GM12891 (cell line): ENCODE measurements at regions not wholly inside any gene's neighbourhood (a gene's known extent, or its start where the extent isn't known, plus 50 kb on each side); places are given as distances from the start of the nearest gene placed in this dataset.

ENCODE experiments used
- DNase-seq: peaks from one replicate; pipeline ENCODE4 v3.0.0; 2011; ENCODE audit warnings: low spot score; ENCODE audit not compliant: insufficient read length
- FAIRE-seq: peaks from 2 replicates; lab custom pipeline; 2011; peaks lifted over from hg19 to GRCh38; lab: Jason Lieb, UNC
- PAX5 ChIP-seq: IDR thresholded peaks from 2 replicates; pipeline ENCODE4 v1.6.1; 2011; ENCODE audit warnings: low read length, moderate library complexity, mild to moderate bottlenecking; ENCODE audit not compliant: insufficient read depth, severe bottlenecking
- POLR2A ChIP-seq: IDR thresholded peaks from 2 replicates; pipeline ENCODE4 v1.6.1; 2011; ENCODE audit warnings: low read depth, low read length, control low read depth
- POLR2AphosphoS5 ChIP-seq: IDR thresholded peaks from 2 replicates; pipeline ENCODE4 v1.6.1; 2011; ENCODE audit warnings: low read depth, low read length, control low read depth
- POU2F2 ChIP-seq: IDR thresholded peaks from 2 replicates; pipeline ENCODE4 v1.6.1; 2011; ENCODE audit warnings: low read depth, mild to moderate bottlenecking, control low read depth, low read length, moderate library complexity
- SPI1 ChIP-seq: IDR thresholded peaks from 2 replicates; pipeline ENCODE4 v1.6.1; 2011; ENCODE audit warnings: low read depth, low read length, control low read depth
- TAF1 ChIP-seq: IDR thresholded peaks from 2 replicates; pipeline ENCODE4 v1.6.1; 2011; ENCODE audit warnings: low read depth, low read length, control low read depth

- DNase-seq (no peak), FAIRE-seq (no peak)
- TF ChIP-seq POU2F2 (no peak), POLR2A (no peak), POLR2AphosphoS5 (no peak), TAF1 (no peak), PAX5 (no peak), SPI1 (no peak)
These were observed 425.8 kb upstream of the FOXG1 start for GRCh38 chr14:28340816-28341215.

- no peak for TF ChIP-seq POU2F2
- TF ChIP-seq POLR2A: no peak
- TF ChIP-seq TAF1: no peak
- no peak for TF ChIP-seq SPI1
- no peak for TF ChIP-seq POLR2AphosphoS5
- no peak for TF ChIP-seq PAX5
- no peak for DNase-seq
- FAIRE-seq: no peak
These were observed 422.2 kb upstream of the FOXG1 start for GRCh38 chr14:28344381-28344780.

GRCh38 chr14:28348797-28349196 lies 417.8 kb upstream of the FOXG1 start:
- DNase-seq (no peak), FAIRE-seq (no peak)
- TF ChIP-seq POU2F2: no peak
- TF ChIP-seq SPI1: no peak
- TF ChIP-seq POLR2AphosphoS5: no peak
- TF ChIP-seq TAF1: no peak
- no peak for TF ChIP-seq PAX5
- no peak for TF ChIP-seq POLR2A

DNA sequence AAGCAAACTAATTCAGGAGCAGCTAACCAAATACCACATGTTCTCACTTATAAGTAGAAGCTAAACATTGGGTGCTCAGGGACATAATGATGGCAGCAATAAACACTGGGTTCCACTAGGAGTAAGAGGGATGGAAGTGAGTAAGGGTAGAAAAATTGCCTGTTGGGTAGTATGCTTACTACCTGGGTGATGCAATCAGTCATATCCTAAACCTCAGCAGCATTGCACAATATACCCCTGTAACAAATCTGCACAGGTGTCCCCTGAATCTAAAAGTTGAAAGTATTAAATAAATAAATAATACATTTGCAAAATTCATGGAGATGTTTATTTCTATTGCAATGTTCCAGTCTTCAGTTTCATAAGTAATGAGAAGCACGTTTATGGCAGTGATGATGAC lies 409.8 kb upstream of the FOXG1 start:
- DNase-seq: no peak
- TF ChIP-seq POLR2AphosphoS5 (no peak), POU2F2 (no peak), TAF1 (no peak), SPI1 (no peak), POLR2A (no peak), PAX5 (no peak)
- FAIRE-seq: no peak

GRCh38 chr14:28361486-28361885 lies 405.1 kb upstream of the FOXG1 start:
- TF ChIP-seq POLR2AphosphoS5 (no peak), POLR2A (no peak), PAX5 (no peak), POU2F2 (no peak), TAF1 (no peak), SPI1 (no peak)
- DNase-seq: no peak
- no peak for FAIRE-seq

- DNase-seq: no peak
- FAIRE-seq: no peak
- TF ChIP-seq POLR2AphosphoS5 (no peak), POU2F2 (no peak), PAX5 (no peak), POLR2A (no peak), TAF1 (no peak), SPI1 (no peak)
These were observed 401.1 kb upstream of the FOXG1 start for GRCh38 chr14:28365510-28365909.

- FAIRE-seq (no peak), DNase-seq (no peak)
- TF ChIP-seq PAX5: no peak
- no peak for TF ChIP-seq POU2F2
- no peak for TF ChIP-seq POLR2AphosphoS5
- TF ChIP-seq POLR2A: no peak
- TF ChIP-seq SPI1: no peak
- no peak for TF ChIP-seq TAF1
These were observed 392.9 kb upstream of the FOXG1 start for GRCh38 chr14:28373721-28374120.

DNA sequence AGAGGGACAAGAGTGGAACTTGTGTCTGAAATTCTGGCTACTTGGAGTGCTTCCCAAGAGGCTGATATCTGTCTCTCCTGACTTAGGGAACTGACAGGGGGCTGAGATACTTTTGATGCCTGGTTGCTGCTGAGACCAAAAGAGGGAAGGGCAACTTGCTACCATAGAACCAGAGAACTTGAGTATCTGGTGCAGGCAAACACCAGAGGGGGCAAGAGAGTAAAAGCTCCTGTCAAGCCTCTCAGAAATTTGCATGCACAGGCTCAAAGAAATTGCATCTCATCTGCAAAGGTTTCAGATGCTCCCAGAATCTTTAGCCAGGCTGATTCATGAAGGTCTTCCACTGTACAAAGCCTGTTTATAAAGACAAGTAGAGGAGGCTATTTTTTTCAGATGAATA lies 391.3 kb upstream of the FOXG1 start:
- TF ChIP-seq SPI1: no peak
- TF ChIP-seq POU2F2: no peak
- FAIRE-seq: no peak
- no peak for DNase-seq

DNA sequence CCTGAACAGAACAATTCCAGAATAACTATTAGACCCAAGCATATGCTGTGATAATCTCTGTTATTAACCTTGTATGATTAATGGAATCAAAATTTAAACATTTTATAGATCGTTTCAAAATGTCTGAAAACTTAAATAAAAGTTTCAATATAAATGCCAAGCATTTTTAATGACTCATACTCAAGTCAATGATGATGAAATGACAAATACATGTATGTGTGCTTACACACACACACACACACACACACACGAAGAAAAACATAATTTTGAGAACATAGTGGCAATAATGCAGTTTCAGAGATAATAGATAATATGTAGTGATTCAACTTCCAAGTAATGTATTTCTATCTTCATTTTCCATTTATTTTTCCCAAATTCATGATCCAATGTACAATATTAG lies 384.9 kb upstream of the FOXG1 start:
- DNase-seq (no peak), FAIRE-seq (no peak)
- TF ChIP-seq SPI1: no peak
- no peak for TF ChIP-seq PAX5
- TF ChIP-seq POLR2AphosphoS5: no peak
- TF ChIP-seq POU2F2: no peak
- TF ChIP-seq POLR2A: no peak
- no peak for TF ChIP-seq TAF1

DNA sequence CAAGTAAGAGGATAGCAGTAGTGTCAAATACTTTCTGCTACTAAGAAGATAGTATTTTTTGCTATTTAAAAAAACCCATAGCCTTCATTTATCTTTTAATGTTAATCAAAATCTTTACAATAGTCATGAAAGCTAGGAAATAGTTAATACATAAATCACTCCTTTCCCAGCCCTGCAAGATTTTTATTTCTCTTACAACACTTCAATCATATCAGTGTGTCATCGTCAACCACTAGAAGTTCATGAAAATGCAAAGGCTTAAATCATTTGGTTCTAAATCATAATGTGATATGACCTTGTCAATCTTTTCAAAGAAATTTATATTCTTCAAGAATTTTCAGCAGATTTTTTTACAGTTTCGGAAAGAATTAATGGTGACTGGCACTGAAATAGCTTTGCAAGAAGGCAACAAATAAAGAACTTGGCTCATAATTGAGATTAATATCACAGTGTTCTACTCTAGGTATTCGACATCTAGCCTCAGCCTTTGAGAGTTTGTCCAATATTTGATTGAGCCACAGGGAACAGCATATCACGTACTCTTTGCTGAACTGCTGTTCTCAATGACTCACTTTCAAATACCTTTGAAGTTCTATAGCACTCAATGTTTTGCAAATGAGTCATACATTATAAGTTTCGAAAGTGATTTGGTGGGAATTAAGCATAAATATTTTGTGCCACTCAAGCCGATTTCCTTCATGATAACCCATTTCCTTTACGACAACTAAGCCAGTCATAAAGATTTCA lies 384.0 kb upstream of the FOXG1 start:
- TF ChIP-seq TAF1: no peak
- no peak for TF ChIP-seq PAX5
- TF ChIP-seq POLR2AphosphoS5: no peak
- DNase-seq: no peak
- no peak for FAIRE-seq
